Smooth muscle cell (in vitro differentiated cells): ENCODE measurements at regions not wholly inside any gene's neighbourhood (a gene's known extent, or its start where the extent isn't known, plus 50 kb on each side); places are given as distances from the start of the nearest gene placed in this dataset.

Experiments used
- DNase-seq: peaks from one replicate; lab custom pipeline; 2025; ENCODE audit not compliant: unreplicated experiment; lab: John Stamatoyannopoulos, UW
- H2AFZ ChIP-seq: fragments of 200-600 bp; sonication (generic); 2 replicates; pipeline ENCODE4 v1.6.0; 2016; ENCODE audit warnings: antibody characterized with exemption, low read depth, mild to moderate bottlenecking
- H3F3A ChIP-seq: fragments of 200-600 bp; sonication (generic); 2 replicates; pipeline ENCODE4 v1.6.0; 2017; ENCODE audit warnings: antibody characterized with exemption, low read depth
- H3K27ac ChIP-seq: fragments of 200-600 bp; sonication (generic); 2 replicates; pipeline ENCODE4 v1.5.1; 2016; ENCODE audit warnings: low read depth, mild to moderate bottlenecking
- H3K27me3 ChIP-seq: fragments of 200-600 bp; sonication (generic); 2 replicates; pipeline ENCODE4 v1.6.1; 2016; ENCODE audit warnings: low read depth, mild to moderate bottlenecking
- H3K36me3 ChIP-seq: fragments of 200-600 bp; sonication (generic); 2 replicates; pipeline ENCODE4 v1.5.1; 2016; ENCODE audit warnings: low read depth
- H3K4me1 ChIP-seq: fragments of 200-600 bp; sonication (generic); 2 replicates; pipeline ENCODE4 v1.5.1; 2016; ENCODE audit warnings: low read depth
- H3K4me2 ChIP-seq: fragments of 200-600 bp; sonication (generic); 2 replicates; pipeline ENCODE4 v1.6.0; 2016; ENCODE audit warnings: mild to moderate bottlenecking
- H3K4me3 ChIP-seq: fragments of 200-600 bp; sonication (generic); 2 replicates; pipeline ENCODE4 v1.5.1; 2016; ENCODE audit warnings: mild to moderate bottlenecking
- H3K79me2 ChIP-seq: fragments of 200-600 bp; sonication (generic); 2 replicates; pipeline ENCODE4 v1.6.0; 2016; ENCODE audit warnings: low read depth, mild to moderate bottlenecking
- H3K9ac ChIP-seq: fragments of 200-600 bp; sonication (generic); 2 replicates; pipeline ENCODE4 v1.6.0; 2016; ENCODE audit warnings: low read depth
- H3K9me3 ChIP-seq: fragments of 200-600 bp; sonication (generic); replicated peaks from 2 replicates; pipeline ENCODE4 v1.5.1; 2016; ENCODE audit warnings: low read depth
- H4K20me1 ChIP-seq: fragments of 200-600 bp; sonication (generic); 2 replicates; pipeline ENCODE4 v1.6.0; 2016; ENCODE audit warnings: low read depth
- WGBS: methylation state at CpG from one replicate; pipeline ENCODE4 v1.1.7; 2016; ENCODE audit warnings: low lambda C conversion rate; 5-methylcytosine and 5-hydroxymethylcytosine counted together
- TF ChIP-seq, protein P1 (sequence below): fragments of 200-600 bp; sonication (generic); IDR thresholded peaks from 2 replicates; pipeline ENCODE4 v1.5.1; 2017; ENCODE audit warnings: borderline replicate concordance, mild to moderate bottlenecking, antibody characterized with exemption; ENCODE audit not compliant: insufficient read depth, poor library complexity, severe bottlenecking

GRCh38 chr3:69532547-69533224 is 146.8 kb upstream of the FRMD4B start:
- H3K79me2 ChIP-seq, result no peaks in the 10 kb centered on the region
- H2AFZ ChIP-seq, result no peak overlapping the region
- no peak overlapping the region for H3K9ac ChIP-seq
- no peaks in the 10 kb centered on the region for H4K20me1 ChIP-seq
- H3K36me3 ChIP-seq, result no peaks in the 10 kb centered on the region
- no peak for DNase-seq
- H3K4me1 ChIP-seq, result no peaks in the 10 kb centered on the region
- no peak overlapping the region for H3K4me2 ChIP-seq
- H3K9me3 ChIP-seq, result no peaks in the 10 kb centered on the region
- no peak overlapping the region for H3K27ac ChIP-seq
- TF ChIP-seq, protein P1, sequence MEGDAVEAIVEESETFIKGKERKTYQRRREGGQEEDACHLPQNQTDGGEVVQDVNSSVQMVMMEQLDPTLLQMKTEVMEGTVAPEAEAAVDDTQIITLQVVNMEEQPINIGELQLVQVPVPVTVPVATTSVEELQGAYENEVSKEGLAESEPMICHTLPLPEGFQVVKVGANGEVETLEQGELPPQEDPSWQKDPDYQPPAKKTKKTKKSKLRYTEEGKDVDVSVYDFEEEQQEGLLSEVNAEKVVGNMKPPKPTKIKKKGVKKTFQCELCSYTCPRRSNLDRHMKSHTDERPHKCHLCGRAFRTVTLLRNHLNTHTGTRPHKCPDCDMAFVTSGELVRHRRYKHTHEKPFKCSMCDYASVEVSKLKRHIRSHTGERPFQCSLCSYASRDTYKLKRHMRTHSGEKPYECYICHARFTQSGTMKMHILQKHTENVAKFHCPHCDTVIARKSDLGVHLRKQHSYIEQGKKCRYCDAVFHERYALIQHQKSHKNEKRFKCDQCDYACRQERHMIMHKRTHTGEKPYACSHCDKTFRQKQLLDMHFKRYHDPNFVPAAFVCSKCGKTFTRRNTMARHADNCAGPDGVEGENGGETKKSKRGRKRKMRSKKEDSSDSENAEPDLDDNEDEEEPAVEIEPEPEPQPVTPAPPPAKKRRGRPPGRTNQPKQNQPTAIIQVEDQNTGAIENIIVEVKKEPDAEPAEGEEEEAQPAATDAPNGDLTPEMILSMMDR, result no peak
- H3K4me3 ChIP-seq, result no peak overlapping the region
- H3F3A ChIP-seq, result no peaks in the 10 kb centered on the region
- 88% methylated on average over 5 of the region's 5 CpGs for WGBS
- H3K27me3 ChIP-seq, result no peaks in the 10 kb centered on the region

DNA sequence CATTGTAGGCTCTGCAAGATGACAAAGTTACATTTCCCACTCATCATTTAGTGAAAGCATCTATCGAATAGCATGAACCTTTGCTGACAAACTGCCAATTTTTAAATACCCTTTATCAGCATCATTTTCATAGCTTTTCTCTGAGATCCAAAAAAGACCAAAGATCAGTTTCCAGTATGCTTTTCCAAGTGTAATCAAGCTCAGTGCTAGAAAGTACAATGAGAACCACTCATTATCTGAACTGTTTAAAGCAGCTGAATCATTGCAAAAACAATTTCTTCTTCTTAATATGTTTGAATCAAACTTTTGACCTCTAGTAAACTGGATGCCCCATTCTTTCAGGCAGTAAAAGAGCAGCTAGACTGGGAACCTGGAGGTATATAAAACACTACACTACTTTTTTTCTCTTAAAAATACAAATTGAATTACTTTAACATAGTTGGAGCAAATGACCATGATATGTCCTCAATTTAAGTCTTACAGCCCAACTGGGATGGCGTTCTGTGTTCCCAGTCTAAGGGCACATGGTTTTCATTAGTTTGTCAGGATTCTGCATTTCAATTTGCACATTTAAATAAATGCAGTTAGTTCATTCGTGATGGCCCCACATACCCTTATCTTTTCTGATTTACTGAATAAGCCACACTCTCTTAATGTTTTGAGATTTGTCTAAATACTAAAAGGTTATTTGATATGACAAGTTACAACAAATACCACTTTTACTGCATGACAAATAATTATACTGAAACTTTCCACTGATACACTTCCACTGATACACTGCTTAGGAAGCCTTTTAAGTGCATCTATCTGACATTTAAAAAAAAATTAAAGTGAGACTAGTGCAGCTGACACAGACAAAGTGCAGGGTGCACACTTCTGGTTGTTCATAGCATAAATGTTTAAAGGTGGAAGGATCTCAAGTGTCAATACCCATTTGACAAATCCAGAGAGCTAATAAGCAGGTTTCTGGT is 146.0 kb upstream of the FRMD4B start:
- WGBS, result 70% methylated on average over 3 of the region's 3 CpGs
- H3K9ac ChIP-seq, result no peak overlapping the region
- TF ChIP-seq, protein P1, result no peak
- no peak for DNase-seq
- H3K4me1 ChIP-seq, result no peaks in the 10 kb centered on the region
- no peak overlapping the region for H3K27ac ChIP-seq
- H3K27me3 ChIP-seq, result no peaks in the 10 kb centered on the region
- H4K20me1 ChIP-seq, result no peaks in the 10 kb centered on the region
- H3K79me2 ChIP-seq, result no peaks in the 10 kb centered on the region
- H3K4me3 ChIP-seq, result no peak overlapping the region
- no peak overlapping the region for H2AFZ ChIP-seq
- no peaks in the 10 kb centered on the region for H3K36me3 ChIP-seq
- H3K9me3 ChIP-seq, result no peaks in the 10 kb centered on the region
- no peaks in the 10 kb centered on the region for H3F3A ChIP-seq
- no peak overlapping the region for H3K4me2 ChIP-seq

- Histone ChIP-seq H3K79me2 (no peaks in the 10 kb centered on the region), H3K27me3 (no peaks in the 10 kb centered on the region), H3K9ac (no peak overlapping the region), H3K4me3 (no peak overlapping the region), H3K4me2 (no peak overlapping the region), H3K36me3 (no peaks in the 10 kb centered on the region), H2AFZ (no peak overlapping the region), H3K27ac (no peak overlapping the region), H4K20me1 (no peaks in the 10 kb centered on the region), H3K4me1 (no peaks in the 10 kb centered on the region), H3F3A (no peaks in the 10 kb centered on the region), H3K9me3 (no peaks in the 10 kb centered on the region)
- WGBS, result 61% methylated on average over 7 of the region's 7 CpGs
- DNase-seq, result no peak
- TF ChIP-seq, protein P1, result no peak
Observed at GRCh38 chr3:69530554-69530953, 144.7 kb upstream of the FRMD4B start.

GRCh38 chr3:69527498-69527897 is 141.6 kb upstream of the FRMD4B start:
- Histone ChIP-seq H2AFZ (no peak overlapping the region), H4K20me1 (no peaks in the 10 kb centered on the region), H3K9me3 (no peaks in the 10 kb centered on the region), H3K4me1 (no peaks in the 10 kb centered on the region), H3K79me2 (no peaks in the 10 kb centered on the region), H3K36me3 (no peaks in the 10 kb centered on the region), H3F3A (no peaks in the 10 kb centered on the region), H3K4me2 (no peak overlapping the region), H3K9ac (no peak overlapping the region), H3K27ac (no peak overlapping the region), H3K4me3 (no peak overlapping the region), H3K27me3 (no peaks in the 10 kb centered on the region)
- DNase-seq, result no peak
- TF ChIP-seq, protein P1, result no peak
